ENCODE measurements at regions not wholly inside any gene's neighbourhood (a gene's known extent, or its start where the extent isn't known, plus 50 kb on each side); places are given as distances from the start of the nearest gene placed in this dataset.

- intact Hi-C loops (cut with DNase I) = no loop called here
- H3K27me3 ChIP-seq = no peaks in the 10 kb centered on the region
- 51% methylated on average over 2 of the region's 2 CpGs for WGBS (ENCODE audit: insufficient coverage, low coverage, low lambda C conversion rate, missing lambda C conversion rate)
- no peak for TF ChIP-seq CTCF (IDR thresholded peaks at IDR 0.05)
- no peak for TF ChIP-seq POLR2A (IDR thresholded peaks at IDR 0.05)
- no peak overlapping the region for H3K4me3 ChIP-seq
- DNase-seq = no peak
- H3K4me1 ChIP-seq = no peaks in the 10 kb centered on the region
- no peaks in the 10 kb centered on the region for H3K36me3 ChIP-seq
- H3K9me3 ChIP-seq = no peaks in the 10 kb centered on the region
- no peak overlapping the region for H3K27ac ChIP-seq
- ATAC-seq = no peak
Measured at GRCh38 chr12:59517522-59517921, 78.3 kb upstream of the SLC16A7 start.

- no peak overlapping the region for H3K4me3 ChIP-seq
- DNase-seq (no peak), ATAC-seq (no peak)
- H3K27ac ChIP-seq = no peak overlapping the region
- no peaks in the 10 kb centered on the region for H3K4me1 ChIP-seq
- 21% methylated on average over 1 of the region's 1 CpG for WGBS (ENCODE audit: insufficient coverage, low coverage, low lambda C conversion rate, missing lambda C conversion rate)
- H3K27me3 ChIP-seq = no peaks in the 10 kb centered on the region
- H3K36me3 ChIP-seq = no peaks in the 10 kb centered on the region
- intact Hi-C loops (cut with DNase I) = no loop called here
- H3K9me3 ChIP-seq = no peaks in the 10 kb centered on the region
- TF ChIP-seq CTCF (IDR thresholded peaks at IDR 0.05) (no peak), POLR2A (IDR thresholded peaks at IDR 0.05) (no peak)
Measured at GRCh38 chr12:59500915-59501314, 94.9 kb upstream of the SLC16A7 start.

GRCh38 chr12:59500335-59500734 is 95.5 kb upstream of the SLC16A7 start:
- TF ChIP-seq CTCF (IDR thresholded peaks at IDR 0.05) = no peak
- no peaks in the 10 kb centered on the region for H3K4me1 ChIP-seq
- no peaks in the 10 kb centered on the region for H3K9me3 ChIP-seq
- no peaks in the 10 kb centered on the region for H3K36me3 ChIP-seq
- intact Hi-C loops (cut with DNase I) = no loop called here
- no peak overlapping the region for H3K4me3 ChIP-seq
- DNase-seq (no peak), ATAC-seq (no peak)
- H3K27me3 ChIP-seq = no peaks in the 10 kb centered on the region
- 80% methylated on average over 1 of the region's 1 CpG for WGBS (ENCODE audit: insufficient coverage, low coverage, low lambda C conversion rate, missing lambda C conversion rate)
- no peak overlapping the region for H3K27ac ChIP-seq

- Histone ChIP-seq H3K27ac (no peak overlapping the region), H3K4me1 (no peaks in the 10 kb centered on the region), H3K36me3 (no peaks in the 10 kb centered on the region), H3K4me3 (no peak overlapping the region), H3K9me3 (no peaks in the 10 kb centered on the region), H3K27me3 (no peaks in the 10 kb centered on the region)
- ATAC-seq (no peak), DNase-seq (no peak)
- TF ChIP-seq CTCF (IDR thresholded peaks at IDR 0.05) (no peak), POLR2A (IDR thresholded peaks at IDR 0.05) (no peak)
- intact Hi-C loops (cut with DNase I) = no loop called here
- 55% methylated on average over 1 of the region's 1 CpG for WGBS (ENCODE audit: insufficient coverage, low coverage, low lambda C conversion rate, missing lambda C conversion rate)
Measured at GRCh38 chr12:59499774-59500173, 96.1 kb upstream of the SLC16A7 start.

GRCh38 chr12:59494617-59495016 is 101.2 kb upstream of the SLC16A7 start:
- TF ChIP-seq POLR2A (IDR thresholded peaks at IDR 0.05) = no peak
- TF ChIP-seq CTCF (IDR thresholded peaks at IDR 0.05) = no peak
- intact Hi-C loops (cut with DNase I) = no loop called here
- no peak overlapping the region for H3K4me3 ChIP-seq
- no peaks in the 10 kb centered on the region for H3K4me1 ChIP-seq
- ATAC-seq (no peak), DNase-seq (no peak)
- no peaks in the 10 kb centered on the region for H3K9me3 ChIP-seq
- H3K27ac ChIP-seq = no peak overlapping the region
- H3K36me3 ChIP-seq = no peaks in the 10 kb centered on the region
- no peaks in the 10 kb centered on the region for H3K27me3 ChIP-seq

Measured in right lobe of liver (tissue), 6 donors.